Prostate gland (tissue), 2 donors: ENCODE measurements at regions not wholly inside any gene's neighbourhood (a gene's known extent, or its start where the extent isn't known, plus 50 kb on each side); places are given as distances from the start of the nearest gene placed in this dataset.

Experiments
- DNase-seq: peaks from one replicate; pipeline ENCODE4 v3.0.0-alpha.2; 2019; ENCODE audit warnings: low spot score
- H3K27ac ChIP-seq, 2 donors: fragments of 200-600 bp; sonication (generic); 2 replicates each; pipeline ENCODE4 v1.5.1; 2017 to 2019
- H3K27me3 ChIP-seq: fragments of 200-600 bp; sonication (generic); replicated peaks from 2 replicates; pipeline ENCODE4 v1.5.1; 2019; ENCODE audit not compliant: insufficient read depth
- H3K36me3 ChIP-seq, 2 donors: fragments of 200-600 bp; sonication (generic); 1 replicate in 1 of 2; 2 replicates in 1 of 2; pipeline versions ENCODE4 v1.5.1 to v1.8.1; 2017 to 2019
- H3K4me1 ChIP-seq: fragments of 200-600 bp; sonication (generic); replicated peaks from 2 replicates; pipeline ENCODE4 v1.5.1; 2019
- H3K4me3 ChIP-seq, 2 donors: fragments of 200-600 bp; sonication (generic); 2 replicates each; pipeline ENCODE4 v1.5.1; 2017 to 2019
- H3K9me3 ChIP-seq: fragments of 200-600 bp; sonication (generic); 2 replicates; pipeline ENCODE4 v1.5.1; 2017
- POLR2A ChIP-seq: fragments of 450-650 bp; IDR thresholded peaks from one replicate; pipeline ENCODE4 v1.6.1; 2016; ENCODE audit warnings: antibody characterized with exemption, mild to moderate bottlenecking
- POLR2AphosphoS5 ChIP-seq: sonication (generic); formaldehyde crosslinking; IDR thresholded peaks from one replicate; pipeline ENCODE4 v1.6.1; 2017; ENCODE audit warnings: antibody characterized with exemption
- WGBS: methylation state at CpG from one replicate; pipeline ENCODE4 v1.1.5; 2018; 5-methylcytosine and 5-hydroxymethylcytosine counted together
- intact Hi-C: fragments of 100-400 bp; cut with DNase I; formaldehyde crosslinking; loops from one replicate; pipeline ENCODE4 v1.14.2; 2022
- TF ChIP-seq, protein P1 (sequence below), 4 experiments: fragments of 200-600 bp in 2 of 4; fragments of 450-650 bp in 2 of 4; sonication (generic) in 2 of 4; IDR thresholded peaks; 1 replicate in 3 of 4; 2 replicates in 1 of 4; pipeline ENCODE4 v1.5.1; 2016 to 2019; ENCODE audit warnings: antibody characterized with exemption in 4 of 4, mild to moderate bottlenecking in 2 of 4, moderate library complexity in 2 of 4

DNA sequence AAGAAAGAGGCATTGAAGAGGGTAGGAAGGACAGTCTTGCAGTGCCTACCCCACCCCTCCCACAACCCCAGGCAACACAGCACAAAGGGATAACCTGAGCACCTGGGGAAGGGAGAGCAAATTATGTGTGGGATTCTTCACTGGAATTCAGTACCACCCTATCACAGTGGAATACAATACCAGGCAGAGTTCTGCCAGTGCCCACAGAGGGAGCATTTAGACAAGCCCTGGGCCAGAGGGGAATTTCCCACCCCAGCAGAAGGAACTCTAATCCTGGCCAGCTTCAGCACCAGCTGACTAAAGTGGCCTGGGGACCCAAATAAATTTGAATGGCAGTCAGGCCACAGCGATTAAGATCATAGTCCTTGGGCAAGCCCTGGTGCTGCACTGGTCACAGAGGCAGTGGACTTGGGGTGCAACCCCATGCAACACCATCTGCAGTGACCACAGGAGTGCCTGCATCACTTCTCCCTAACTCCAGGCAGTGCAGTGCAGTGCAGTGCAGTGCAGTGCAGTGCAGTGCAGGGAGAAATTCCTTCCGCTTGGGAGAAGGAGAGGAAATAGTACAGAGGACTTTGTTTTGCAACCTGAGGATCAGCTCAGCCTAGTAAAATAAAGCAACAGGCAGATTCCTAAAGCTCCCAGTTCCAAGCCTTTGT lies 147.8 kb upstream of the SRD5A2 start:
- no peak for DNase-seq
- no peaks in the 10 kb centered on the region for H3K27me3 ChIP-seq
- WGBS, result 78% methylated on average over 2 of the region's 2 CpGs
- intact Hi-C loops, result no loop called here
- TF ChIP-seq POLR2AphosphoS5, result no peak
- no peak for TF ChIP-seq POLR2A
- TF ChIP-seq, protein P1, sequence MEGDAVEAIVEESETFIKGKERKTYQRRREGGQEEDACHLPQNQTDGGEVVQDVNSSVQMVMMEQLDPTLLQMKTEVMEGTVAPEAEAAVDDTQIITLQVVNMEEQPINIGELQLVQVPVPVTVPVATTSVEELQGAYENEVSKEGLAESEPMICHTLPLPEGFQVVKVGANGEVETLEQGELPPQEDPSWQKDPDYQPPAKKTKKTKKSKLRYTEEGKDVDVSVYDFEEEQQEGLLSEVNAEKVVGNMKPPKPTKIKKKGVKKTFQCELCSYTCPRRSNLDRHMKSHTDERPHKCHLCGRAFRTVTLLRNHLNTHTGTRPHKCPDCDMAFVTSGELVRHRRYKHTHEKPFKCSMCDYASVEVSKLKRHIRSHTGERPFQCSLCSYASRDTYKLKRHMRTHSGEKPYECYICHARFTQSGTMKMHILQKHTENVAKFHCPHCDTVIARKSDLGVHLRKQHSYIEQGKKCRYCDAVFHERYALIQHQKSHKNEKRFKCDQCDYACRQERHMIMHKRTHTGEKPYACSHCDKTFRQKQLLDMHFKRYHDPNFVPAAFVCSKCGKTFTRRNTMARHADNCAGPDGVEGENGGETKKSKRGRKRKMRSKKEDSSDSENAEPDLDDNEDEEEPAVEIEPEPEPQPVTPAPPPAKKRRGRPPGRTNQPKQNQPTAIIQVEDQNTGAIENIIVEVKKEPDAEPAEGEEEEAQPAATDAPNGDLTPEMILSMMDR (IDR thresholded peaks at IDR 0.05), result no peak
- no peaks in the 10 kb centered on the region for H3K9me3 ChIP-seq
- no peaks in the 10 kb centered on the region for H3K36me3 ChIP-seq
- H3K4me1 ChIP-seq, result no peaks in the 10 kb centered on the region
- no peak overlapping the region for H3K4me3 ChIP-seq
- H3K27ac ChIP-seq, result no peak overlapping the region

- no peak for DNase-seq
- Histone ChIP-seq H3K27ac (no peak overlapping the region), H3K27me3 (no peaks in the 10 kb centered on the region), H3K36me3 (no peaks in the 10 kb centered on the region), H3K4me1 (no peaks in the 10 kb centered on the region), H3K4me3 (no peak overlapping the region), H3K9me3 (no peaks in the 10 kb centered on the region)
- intact Hi-C loops, result no loop called here
- TF ChIP-seq, protein P1 (IDR thresholded peaks at IDR 0.05), result no peak
- TF ChIP-seq POLR2A, result no peak
- TF ChIP-seq POLR2AphosphoS5, result no peak
- WGBS, result 93% methylated on average over 2 of the region's 2 CpGs
Observed at GRCh38 chr2:31726457-31726856, 145.7 kb upstream of the SRD5A2 start.

GRCh38 chr2:31725444-31725843 lies 144.7 kb upstream of the SRD5A2 start:
- H3K36me3 ChIP-seq, result no peaks in the 10 kb centered on the region
- H3K9me3 ChIP-seq, result no peaks in the 10 kb centered on the region
- no peak for DNase-seq
- no peaks in the 10 kb centered on the region for H3K4me1 ChIP-seq
- no peak overlapping the region for H3K4me3 ChIP-seq
- intact Hi-C loops, result no loop called here
- 94% methylated on average over 3 of the region's 3 CpGs for WGBS
- H3K27me3 ChIP-seq, result no peaks in the 10 kb centered on the region
- TF ChIP-seq POLR2A (no peak), POLR2AphosphoS5 (no peak)
- TF ChIP-seq, protein P1 (IDR thresholded peaks at IDR 0.05), result no peak
- no peak overlapping the region for H3K27ac ChIP-seq

DNA sequence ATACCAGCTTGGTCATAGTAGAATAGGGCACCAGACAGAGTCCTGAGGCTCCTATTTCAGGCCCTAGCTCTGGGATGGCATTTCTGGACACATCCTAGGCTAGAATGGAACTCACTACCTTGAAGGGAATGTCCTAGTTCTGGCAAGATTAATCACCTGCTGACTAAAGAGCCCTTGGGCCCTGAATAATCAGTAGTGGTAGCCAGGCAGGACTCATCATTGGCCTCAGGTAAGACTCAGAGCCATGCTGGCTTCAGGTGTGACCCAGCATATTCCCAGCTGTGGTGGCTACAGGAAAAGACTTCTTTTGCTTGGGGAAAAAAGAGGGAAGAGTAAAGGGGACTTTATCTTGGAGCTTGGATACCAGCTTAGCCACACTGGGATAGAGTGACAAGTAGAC lies 131.0 kb upstream of the SRD5A2 start:
- TF ChIP-seq, protein P1 (IDR thresholded peaks at IDR 0.05), result no peak
- TF ChIP-seq POLR2A (no peak), POLR2AphosphoS5 (no peak)

DNA sequence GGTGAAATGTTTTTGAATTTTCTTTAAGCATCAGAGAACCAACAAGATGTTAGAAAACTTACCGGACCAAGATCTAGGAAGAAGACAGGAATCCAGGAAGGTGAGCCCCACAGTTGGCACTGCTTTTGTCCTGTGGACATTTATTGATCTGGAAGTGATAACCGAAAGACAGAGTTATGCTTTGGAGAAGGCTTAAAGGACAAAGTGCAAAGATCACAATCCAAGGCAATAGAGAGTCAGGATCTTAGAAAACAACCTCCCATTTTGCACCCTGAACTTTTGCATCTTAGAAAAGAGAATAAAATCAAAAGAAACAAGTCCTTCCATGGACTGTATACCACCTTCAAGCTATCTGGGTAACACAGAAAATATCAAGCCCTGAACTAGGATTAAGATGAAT lies 129.4 kb upstream of the SRD5A2 start:
- 66% methylated on average over 2 of the region's 2 CpGs for WGBS
- H3K4me3 ChIP-seq, result no peak overlapping the region
- H3K27ac ChIP-seq, result no peak overlapping the region
- no peaks in the 10 kb centered on the region for H3K9me3 ChIP-seq
- intact Hi-C loops, result no loop called here
- no peaks in the 10 kb centered on the region for H3K36me3 ChIP-seq
- peaks cover 1% of the 10 kb centered on the region for H3K4me1 ChIP-seq
- no peak for TF ChIP-seq POLR2A
- TF ChIP-seq, protein P1 (IDR thresholded peaks at IDR 0.05), result no peak
- no peak for TF ChIP-seq POLR2AphosphoS5
- no peak for DNase-seq
- no peaks in the 10 kb centered on the region for H3K27me3 ChIP-seq

More for the DNA sequence above, 131.0 kb upstream of the SRD5A2 start:
- Histone ChIP-seq H3K9me3 (no peaks in the 10 kb centered on the region), H3K36me3 (no peaks in the 10 kb centered on the region), H3K4me3 (no peak overlapping the region), H3K27me3 (no peaks in the 10 kb centered on the region), H3K27ac (no peak overlapping the region), H3K4me1 (no peaks in the 10 kb centered on the region)
- no peak for DNase-seq
- intact Hi-C loops, result no loop called here
